HG02610 (cell line): ENCODE measurements at regions not wholly inside any gene's neighbourhood (a gene's known extent, or its start where the extent isn't known, plus 50 kb on each side); places are given as distances from the start of the nearest gene placed in this dataset.

ENCODE experiments used
- ATAC-seq: cut with Tn5 transposase; IDR thresholded peaks from one replicate; pipeline ENCODE4 v1.9.1; 2021; ENCODE audit warnings: mild to moderate bottlenecking, moderate library complexity; ENCODE audit not compliant: unreplicated experiment

DNA sequence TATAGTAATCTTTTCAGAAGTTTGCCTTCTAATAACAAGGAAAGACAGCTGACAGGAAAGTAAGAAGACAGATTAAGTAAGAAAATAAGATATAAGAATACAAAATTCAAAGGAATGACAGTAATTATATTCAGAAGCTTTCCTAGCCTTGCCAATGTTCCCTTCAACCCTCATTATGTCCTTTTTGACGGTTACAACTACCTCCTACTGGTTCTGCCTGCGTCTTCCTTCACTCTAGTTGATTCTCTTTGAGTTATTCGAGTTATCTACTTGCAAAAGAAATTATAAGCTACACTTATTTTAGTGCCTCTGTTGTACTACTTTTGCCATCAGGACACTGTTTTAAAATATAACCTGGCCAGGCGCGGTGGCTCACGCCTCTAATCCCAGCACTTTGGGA, 218.9 kb upstream of the GYPC start:
- no peak for ATAC-seq

DNA sequence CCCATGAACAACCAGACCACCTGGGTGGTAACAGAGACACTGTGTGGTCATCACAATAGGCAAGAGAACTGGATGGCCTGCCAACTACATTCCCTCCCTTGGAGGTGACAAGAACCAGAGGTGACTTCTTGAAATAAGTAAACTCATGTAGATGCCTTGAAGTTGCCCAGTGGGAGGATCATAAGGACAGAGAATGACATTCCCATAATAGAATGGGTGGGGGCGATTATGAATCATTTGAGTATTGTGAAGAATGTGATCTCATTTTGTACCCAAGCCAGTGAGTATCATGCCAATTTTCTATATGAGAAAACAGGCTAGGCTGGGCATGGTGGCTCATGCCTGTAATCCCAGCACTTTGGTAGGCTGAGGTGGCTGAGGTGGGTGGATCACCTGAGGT, 211.4 kb upstream of the GYPC start:
- no peak for ATAC-seq

DNA sequence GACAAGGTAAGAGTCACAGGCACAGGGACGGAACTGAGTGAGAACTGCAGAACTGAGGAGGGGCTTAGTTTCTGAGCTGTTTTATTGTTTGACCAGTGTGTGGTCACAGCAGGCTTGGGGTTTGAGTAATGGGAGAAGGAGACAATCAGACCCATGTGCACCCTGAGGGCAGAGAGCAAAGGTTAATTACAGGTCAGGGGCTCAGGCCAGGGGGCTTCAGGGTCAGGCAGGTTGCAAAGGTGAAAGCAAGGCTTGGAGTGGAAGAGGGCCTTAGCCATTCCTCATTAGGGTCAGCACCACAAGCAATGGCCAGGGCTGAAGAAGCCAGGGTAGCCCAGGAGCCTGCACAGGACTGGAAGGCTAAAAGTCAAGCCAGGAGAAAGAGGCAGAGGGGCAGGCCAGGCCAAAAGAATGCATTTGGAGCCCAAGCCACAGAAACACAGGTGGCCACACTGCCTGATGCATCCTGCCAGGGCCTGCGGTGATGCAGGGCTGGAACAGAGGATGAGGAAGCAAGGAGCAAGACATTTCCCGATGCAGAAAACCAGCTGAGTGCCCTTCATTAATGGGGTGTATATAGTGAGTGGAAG, 209.8 kb upstream of the GYPC start:
- ATAC-seq: no peak

DNA sequence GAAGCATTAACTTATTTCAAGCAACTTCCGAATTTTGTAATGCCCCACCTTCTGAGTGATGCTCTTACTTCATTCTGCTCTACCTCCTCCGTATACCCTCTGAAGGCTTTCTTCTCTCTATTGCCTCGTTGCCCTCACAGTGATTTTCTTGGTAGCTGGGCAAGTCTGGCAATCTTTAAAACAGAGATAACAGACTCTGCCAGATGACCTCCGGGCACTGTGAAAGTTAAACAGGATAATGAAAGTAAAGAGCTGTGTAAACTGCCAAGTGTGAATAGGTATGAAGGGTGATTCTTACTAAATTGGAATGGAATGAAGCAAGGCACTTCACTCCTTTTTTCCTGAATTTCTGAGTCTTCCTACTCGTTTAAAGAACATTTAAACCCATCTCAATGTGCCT, 207.3 kb upstream of the GYPC start:
- ATAC-seq: no peak

DNA sequence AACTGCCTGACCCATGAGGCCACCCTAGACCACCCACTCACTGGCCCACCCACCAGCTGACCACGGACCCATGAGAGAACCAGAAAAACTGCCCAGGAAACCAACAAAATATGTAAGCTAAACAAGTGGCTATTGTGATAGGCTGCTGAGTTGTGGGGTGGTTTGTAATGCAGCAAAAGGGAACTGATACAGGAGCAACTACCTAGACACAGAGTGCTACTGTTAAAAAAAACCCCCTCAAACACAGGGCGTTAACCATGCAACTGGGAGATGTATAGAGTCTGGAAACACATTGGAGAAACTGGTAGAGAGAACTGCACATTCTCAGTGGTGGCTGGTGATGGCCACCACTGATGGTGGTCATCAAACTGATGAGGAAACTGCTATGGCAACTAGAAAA, 206.3 kb upstream of the GYPC start:
- ATAC-seq: peak; percentile 90

DNA sequence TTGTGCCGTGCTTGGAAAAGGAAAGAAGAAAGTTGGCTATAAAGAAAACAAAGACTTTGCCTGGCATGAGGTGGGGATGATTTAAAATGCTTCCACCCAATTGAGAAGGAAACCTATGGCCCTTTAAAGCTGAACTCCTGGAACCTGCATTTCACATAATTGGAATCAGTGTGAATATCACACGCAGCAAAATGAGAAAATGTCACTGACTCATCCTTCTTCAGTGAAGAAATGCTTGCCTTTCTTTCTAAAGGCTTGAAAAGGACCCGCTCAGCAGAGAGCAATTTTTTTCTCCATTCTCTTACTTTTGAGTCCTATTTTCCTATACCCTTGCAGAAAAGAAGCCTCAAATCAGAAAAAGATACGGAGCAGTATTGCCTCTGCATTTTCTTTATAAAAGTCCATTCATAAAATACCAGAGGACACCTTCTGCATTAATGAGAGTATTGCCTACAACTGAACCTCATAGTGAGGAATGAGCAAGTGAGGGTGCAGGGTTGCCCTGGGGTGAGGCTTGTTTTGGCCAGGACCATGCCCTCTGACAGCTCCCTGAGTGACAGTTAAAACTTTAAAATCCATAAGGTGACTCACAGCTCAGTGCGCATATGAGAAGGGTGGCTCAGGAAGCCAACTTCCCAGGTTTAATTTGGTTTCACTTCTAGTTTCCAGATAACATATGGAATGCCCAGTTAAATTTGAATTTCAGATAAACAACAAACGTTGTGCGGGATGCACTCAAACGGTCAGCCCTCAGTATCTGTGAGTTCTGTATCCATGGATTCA, 191.9 kb upstream of the GYPC start:
- no peak for ATAC-seq

DNA sequence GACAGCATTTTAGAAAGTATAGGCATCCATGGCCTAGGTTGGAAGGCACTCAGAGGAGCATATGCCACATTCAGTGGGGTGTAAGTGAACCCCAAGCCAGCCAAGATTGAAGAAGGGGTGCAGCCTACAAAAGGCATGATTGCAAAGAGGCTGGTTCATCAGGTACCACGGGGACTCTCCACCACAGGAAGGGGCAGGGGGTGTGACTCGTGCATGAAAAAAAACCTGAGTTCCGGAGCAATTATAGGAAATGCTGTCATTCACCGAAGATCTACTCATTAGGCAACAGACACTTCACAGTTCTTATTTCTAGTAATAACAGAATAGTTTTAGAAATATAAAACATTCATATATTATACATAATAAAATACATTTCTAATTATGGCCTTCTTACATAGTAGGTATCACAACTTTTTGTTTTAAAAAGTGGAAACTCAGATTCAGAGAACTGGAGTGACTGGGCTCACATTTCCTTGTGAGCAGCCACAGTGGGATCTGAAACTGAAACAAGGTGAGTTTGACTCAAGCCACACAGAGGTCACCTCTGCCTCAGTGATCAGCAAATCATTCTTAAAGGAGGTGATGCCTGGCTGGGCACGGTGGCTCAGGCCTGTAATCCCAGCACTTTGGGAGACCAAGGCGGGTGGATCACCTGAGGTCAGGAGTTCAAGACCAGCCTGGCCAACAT, 188.4 kb upstream of the GYPC start:
- ATAC-seq: peak; percentile 98

DNA sequence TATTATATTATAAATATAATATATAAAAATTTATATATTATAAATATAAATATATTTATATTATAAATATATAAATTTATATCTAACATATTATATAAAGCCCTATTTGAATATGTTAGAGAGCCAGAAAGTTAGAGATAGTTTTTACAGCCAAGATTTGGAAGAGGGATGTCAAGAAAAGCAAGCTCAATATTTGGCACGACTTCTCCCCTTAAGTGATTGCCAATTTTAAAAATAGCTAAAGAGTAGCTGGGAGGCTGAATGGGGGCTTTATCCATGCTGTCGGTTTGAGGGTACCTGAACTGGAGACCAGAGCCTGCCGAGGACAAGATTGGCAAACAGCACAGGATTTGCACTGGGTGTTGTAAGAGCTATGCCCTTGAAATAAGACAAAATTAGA, 180.9 kb upstream of the GYPC start:
- ATAC-seq: no peak

DNA sequence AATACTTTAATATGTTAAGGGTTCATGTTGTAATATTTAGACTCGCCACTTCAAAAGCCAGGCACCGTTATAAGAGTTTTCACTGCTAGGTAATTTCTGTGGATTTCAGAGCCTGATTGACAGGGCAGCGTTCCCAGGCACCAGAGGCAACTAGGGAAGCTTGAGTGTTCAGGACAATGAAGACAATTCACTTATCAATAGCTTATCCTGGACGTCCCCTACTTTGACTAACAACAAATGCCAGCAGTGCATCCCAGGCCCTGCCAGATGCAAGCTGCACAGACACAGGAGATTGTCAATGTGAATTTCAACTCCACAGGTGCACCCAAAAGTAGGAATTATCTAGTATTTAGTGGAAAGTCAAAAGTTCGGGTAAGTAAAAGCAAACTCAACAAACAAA, 179.3 kb upstream of the GYPC start:
- no peak for ATAC-seq

DNA sequence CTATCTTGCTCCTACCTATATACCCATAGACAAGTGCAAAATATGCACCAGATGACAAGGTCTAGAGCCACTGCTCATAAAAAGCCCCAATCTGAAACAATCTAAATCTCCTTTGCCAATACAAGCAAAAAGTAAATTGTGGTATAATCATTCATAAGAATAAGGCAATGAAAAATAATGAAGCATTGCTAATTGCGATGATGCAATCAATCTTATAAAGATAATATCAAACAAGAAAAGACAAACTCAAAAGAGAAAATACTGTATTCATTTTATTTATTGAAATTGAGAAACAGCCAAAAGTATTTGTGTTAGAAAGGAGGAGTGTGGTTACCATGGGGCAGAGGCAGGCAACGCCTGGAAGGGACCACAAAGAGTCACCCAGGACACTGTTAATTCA, 175.9 kb upstream of the GYPC start:
- no peak for ATAC-seq

DNA sequence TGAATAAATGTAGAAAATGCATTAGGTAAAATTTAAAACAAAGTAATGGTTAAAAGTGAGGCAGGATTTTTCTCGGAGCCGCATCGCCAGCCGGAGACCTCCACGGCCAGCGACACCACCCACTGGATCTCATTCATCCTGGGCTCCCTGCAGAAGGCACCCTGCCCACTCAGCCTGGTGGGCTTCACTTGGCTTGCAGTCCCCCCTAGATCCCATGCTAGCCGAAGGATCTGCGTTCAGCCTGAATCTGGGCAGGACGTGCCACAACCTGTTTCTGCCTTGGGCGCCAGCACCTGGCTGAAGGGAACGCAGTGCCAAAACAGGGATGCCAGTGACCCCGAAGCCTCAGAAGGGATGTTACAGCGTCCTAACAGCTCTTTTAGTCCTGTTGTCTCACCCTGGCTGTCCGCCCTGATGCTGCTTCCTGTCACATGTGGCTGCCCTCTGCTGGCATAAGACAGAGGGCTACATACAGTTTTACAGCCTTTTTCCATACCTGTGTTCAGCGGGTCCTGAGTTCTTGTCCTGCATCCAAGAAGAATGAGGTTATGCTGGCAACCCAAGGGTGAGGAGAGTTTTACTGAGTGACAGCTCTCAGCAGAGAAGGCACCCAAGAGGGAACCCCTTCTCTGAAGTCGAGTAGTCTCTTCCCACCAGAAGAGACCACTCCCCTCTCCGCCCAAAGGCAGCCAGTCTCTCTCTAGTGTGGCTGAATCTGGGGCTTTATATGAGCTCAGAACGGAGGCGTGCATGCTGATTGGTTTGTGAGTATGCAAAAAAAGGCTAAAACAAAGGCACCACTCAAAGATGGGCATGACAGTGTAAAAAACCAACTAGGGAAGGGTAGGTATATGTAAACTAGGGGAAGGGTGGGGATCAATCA, 173.1 kb upstream of the GYPC start:
- no peak for ATAC-seq

DNA sequence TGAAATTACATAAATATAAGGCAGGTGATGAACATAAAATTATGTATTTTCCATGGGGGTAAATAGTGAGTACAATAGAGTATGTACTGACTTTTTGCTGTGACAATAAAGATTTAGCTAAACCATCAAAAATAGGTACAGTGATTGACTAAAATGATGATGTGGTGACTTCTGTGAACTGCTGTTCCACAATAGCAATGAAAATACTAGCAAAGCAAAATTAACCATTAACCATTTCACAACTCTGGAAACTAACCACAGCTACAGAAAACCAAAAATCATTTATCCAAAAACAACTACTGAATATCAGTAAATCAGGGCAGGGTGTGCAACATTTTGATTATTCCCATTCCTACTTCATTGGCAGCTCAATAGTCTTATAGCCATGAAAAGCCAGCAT, 161.4 kb upstream of the GYPC start:
- no peak for ATAC-seq

DNA sequence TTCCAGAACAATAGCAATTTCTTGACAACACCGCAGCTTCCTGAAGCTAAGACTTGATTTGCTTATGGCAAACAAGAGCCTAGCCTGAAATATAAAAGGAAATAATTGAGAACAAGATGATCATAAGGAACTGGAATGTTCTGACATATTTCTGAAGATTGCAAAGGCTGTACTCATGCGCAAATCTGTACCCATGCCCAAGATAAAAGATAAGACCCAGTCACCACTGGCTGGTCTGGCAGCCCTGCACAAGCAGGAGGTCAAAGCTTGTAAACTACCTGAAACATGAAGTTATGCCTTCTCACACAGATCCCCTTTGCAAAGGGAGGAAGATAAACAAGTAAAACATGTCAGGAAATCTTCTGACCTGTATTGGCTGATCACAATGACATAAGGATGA, 160.8 kb upstream of the GYPC start:
- ATAC-seq: no peak

DNA sequence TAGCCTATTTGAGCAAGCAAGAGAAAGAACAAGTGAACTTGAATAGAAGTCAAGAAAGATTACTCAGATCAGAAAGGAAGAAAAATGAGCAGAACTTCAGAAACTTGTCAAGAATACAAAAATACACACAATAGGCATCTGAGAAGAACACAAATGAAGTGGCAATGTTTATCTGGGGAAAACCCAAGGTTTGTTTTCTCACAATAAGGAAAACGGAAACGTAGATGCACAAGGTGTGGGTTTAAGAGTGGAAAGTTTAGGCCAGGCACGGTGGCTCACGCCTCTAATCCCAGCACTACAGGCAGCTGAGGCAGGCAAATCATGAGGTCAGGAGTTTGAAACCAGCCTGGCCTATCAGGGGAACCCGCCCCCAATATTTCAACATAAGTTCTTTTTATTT, 159.5 kb upstream of the GYPC start:
- ATAC-seq: peak; percentile 97

DNA sequence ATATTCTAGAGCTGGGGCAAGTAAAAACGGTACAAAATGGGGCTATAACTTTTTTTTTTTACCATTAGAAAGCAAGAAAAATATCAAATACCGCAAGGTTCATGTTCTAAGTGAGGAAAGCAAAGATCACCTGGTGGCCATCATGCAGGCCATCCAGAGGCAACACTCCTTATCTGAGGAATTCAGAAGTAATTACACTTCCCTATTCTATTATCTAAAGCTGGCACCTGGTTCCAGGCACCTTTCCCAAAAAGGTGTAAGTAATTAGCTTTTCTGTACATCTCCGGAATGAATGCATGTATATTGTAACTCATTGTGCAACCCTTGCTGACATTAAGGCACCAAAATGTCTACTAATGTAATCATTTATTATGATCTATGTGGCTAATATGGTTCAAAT, 152.5 kb upstream of the GYPC start:
- ATAC-seq: no peak

DNA sequence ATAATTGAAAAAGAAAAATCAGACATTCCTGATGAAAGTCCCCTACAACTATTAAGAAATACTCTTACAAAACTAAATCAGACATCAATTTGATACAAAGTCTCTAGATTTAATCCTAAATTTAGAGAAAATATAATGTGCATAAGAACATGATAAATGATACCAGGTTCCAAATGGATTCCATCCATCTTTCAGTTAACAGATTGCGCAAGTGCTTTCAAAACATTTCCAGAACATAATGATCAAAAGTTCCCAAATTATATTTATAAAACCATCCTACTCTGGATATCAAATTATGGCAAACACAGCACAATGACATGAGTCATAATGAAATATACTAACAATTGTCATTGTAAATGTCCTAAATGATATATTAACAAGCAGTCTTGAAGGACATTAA, 151.0 kb upstream of the GYPC start:
- no peak for ATAC-seq

DNA sequence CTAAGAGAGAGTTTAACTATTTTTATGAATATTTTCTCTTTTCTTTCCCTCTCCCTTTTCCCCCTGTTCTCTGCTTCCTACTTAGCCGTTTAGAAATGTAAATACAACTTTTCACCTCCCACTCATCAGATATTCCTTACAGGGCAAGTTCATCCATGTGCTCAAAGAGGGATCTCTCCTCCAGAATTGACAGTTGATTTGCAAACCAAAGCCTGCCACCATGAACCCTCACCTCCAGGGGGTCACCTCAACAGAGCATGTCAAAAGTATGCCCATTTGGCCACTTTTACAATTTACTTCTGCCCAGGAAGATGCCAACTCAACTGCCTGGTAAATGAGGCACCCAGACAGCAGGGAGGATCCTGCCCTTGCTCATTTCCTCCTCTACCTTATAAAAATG, 149.2 kb upstream of the GYPC start:
- no peak for ATAC-seq

DNA sequence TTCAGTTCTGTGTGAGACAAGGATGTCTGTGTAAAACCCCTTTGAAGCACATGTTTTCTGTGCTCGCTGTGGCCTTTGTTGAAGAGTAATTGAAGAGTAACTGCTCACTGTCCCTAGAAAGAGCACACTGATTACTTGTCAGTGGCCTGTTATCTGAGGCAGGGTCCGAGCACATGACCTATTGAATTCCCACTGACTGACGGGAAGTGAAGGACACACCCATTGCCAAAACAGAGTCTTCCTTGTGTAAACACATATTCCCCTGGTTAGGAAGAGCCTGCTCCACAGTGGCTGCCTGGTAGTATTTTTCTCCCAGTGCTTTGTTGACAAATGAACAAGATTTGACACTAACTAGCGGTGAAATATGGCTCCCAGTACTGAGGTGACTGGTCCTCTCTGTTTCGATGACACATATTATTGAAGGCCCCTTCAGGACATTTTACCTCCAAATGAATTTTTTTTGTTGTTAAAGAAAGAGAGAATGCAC, 148.5 kb upstream of the GYPC start:
- ATAC-seq: no peak

DNA sequence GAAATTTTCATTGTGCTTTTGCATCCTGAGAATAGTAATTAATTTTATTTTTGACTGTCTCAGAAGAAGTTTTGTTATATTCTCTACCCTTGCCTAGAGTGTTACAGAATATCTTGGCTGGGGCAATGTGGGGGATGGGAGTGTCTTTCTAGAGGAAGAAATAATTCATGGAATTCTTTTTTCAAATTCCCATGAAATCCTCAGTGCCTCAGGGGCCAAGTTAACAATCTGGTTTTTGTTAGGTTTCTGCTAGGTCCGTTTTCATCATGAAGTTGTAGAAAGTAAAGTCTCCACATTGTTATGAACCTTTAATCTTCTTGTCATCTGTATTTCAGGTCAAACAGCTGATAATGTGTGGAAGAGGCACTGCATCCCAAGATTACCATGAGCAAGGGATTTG, 145.6 kb upstream of the GYPC start:
- ATAC-seq: no peak

DNA sequence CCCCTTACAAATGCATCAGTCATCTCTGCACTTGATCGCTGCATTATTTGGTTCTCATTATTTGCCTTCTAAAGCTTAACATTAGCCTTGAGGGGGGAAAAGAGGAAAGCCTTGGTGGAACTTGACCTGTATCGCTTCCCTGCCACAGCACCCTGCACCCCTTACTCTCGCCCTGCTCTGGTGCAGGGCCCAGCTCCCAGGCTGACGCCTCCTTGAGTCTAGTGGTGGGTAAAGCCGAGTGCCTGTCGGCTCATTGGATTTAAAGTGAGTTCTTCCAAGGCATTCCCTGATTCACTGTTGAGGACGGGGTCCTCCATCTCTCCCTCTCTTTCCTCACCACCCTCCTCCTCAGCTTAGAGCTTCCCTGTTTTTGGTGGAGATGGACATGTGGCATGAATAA, 145.0 kb upstream of the GYPC start:
- no peak for ATAC-seq

DNA sequence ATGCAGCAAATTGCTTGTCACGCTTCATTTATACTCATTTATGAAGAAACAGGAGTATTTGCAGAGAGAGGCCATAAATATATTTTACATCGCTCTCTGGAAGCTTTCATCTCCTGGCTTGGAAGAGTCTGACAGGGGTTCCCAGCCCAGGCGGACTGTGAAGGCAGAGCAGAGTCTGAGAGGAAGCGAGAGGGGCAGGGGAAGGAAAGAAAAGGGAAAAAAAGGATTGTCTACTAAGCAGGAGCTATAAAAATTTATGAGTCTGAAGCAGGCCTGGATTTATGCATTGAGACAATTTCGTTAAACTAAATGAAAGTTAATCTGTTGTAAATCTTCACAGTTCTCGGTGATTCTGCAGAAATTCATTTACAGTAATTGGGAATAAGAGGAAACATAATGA, 143.9 kb upstream of the GYPC start:
- no peak for ATAC-seq
